ENCODE measurements at regions not wholly inside any gene's neighbourhood (a gene's known extent, or its start where the extent isn't known, plus 50 kb on each side); places are given as distances from the start of the nearest gene placed in this dataset.

- TF ChIP-seq, protein P1, sequence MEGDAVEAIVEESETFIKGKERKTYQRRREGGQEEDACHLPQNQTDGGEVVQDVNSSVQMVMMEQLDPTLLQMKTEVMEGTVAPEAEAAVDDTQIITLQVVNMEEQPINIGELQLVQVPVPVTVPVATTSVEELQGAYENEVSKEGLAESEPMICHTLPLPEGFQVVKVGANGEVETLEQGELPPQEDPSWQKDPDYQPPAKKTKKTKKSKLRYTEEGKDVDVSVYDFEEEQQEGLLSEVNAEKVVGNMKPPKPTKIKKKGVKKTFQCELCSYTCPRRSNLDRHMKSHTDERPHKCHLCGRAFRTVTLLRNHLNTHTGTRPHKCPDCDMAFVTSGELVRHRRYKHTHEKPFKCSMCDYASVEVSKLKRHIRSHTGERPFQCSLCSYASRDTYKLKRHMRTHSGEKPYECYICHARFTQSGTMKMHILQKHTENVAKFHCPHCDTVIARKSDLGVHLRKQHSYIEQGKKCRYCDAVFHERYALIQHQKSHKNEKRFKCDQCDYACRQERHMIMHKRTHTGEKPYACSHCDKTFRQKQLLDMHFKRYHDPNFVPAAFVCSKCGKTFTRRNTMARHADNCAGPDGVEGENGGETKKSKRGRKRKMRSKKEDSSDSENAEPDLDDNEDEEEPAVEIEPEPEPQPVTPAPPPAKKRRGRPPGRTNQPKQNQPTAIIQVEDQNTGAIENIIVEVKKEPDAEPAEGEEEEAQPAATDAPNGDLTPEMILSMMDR (IDR thresholded peaks at IDR 0.05; ENCODE audit: insufficient read depth, missing control alignments) = no peak
- no peak for FAIRE-seq
- DNase-seq (ENCODE audit: insufficient read length, low spot score) = no peak
Measured at GRCh38 chr7:12085516-12085915, 125.6 kb upstream of the TMEM106B start.

DNA sequence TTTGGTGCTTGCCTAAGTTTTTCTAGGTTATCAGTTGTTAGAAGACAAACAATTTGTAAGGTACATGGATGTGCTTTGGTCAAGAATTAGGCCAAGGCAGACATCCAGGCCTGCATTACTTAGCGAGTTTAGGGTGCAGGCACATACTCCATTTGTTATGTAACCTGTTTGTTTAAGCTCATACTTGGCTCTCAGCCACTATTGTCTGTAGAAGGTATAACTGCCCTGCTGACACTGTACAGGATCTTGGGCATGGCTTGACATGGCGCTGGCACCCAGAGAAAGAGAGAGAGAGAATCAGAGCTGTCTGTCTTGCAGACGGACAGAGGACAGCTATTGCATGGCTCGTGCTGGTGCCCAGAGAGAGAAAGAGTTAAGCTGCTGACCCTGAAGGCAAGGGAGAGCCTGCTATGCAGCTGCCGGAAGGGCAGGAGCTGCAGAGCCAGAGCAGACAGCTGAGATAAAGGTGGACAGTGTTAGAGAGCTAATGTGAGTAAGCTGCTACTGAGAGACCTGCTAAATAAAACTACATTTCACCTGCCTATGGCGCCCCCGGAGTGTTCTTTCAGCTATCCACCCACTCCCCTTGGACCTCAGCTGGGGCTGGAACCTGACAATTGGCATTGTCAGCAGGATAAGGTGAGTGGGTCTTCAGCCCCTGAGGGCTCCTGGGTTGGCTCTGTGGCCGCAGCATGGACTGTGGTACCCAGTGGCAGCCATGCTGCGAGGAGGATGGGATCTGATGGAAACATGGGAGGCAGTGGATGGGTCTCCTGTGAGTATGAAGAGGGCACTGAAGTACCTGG, 120.9 kb upstream of the TMEM106B start:
- no peak for DNase-seq (ENCODE audit: insufficient read length, low spot score)
- no peak for FAIRE-seq
- TF ChIP-seq, protein P1 (IDR thresholded peaks at IDR 0.05; ENCODE audit: insufficient read depth, missing control alignments) = no peak

- no peak for DNase-seq (ENCODE audit: insufficient read length, low spot score)
- TF ChIP-seq, protein P1 (IDR thresholded peaks at IDR 0.05; ENCODE audit: insufficient read depth, missing control alignments) = no peak
- no peak for FAIRE-seq
Measured at GRCh38 chr7:12090757-12091221, 120.3 kb upstream of the TMEM106B start.

DNA sequence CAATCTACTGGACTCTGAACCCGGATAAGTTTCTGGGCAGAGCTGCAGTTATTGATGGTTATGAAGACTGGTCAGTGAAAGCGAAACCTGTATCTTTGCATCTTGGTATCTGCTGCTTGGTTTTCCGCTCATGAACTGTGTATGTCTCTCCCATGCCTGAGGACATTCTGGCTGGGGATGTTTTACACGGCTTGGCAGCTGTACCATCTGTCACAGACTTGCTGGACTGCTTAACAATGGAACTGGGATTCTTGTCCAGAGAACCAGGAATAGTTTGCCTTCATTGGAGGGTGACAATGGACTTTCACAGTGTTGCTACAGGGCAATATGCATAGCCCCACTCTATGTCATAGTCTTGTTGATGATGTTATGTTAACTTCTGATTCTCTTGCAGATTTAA, 119.9 kb upstream of the TMEM106B start:
- TF ChIP-seq, protein P1 (IDR thresholded peaks at IDR 0.05; ENCODE audit: insufficient read depth, missing control alignments) = no peak
- DNase-seq (ENCODE audit: insufficient read length, low spot score) (no peak), FAIRE-seq (no peak)

GRCh38 chr7:12092499-12093130, 118.5 kb upstream of the TMEM106B start:
- DNase-seq (ENCODE audit: insufficient read length, low spot score) (no peak), FAIRE-seq (no peak)

GRCh38 chr7:12093365-12093764, 117.7 kb upstream of the TMEM106B start:
- no peak for DNase-seq (ENCODE audit: insufficient read length, low spot score)
- no peak for FAIRE-seq

More at GRCh38 chr7:12092499-12093130, 118.5 kb upstream of the TMEM106B start:
- TF ChIP-seq, protein P1 (IDR thresholded peaks at IDR 0.05; ENCODE audit: insufficient read depth, missing control alignments) = no peak

More at GRCh38 chr7:12093365-12093764, 117.7 kb upstream of the TMEM106B start:
- TF ChIP-seq, protein P1 (IDR thresholded peaks at IDR 0.05; ENCODE audit: insufficient read depth, missing control alignments) = no peak
